HG03196 (cell line): ENCODE measurements at regions not wholly inside any gene's neighbourhood (a gene's known extent, or its start where the extent isn't known, plus 50 kb on each side); places are given as distances from the start of the nearest gene placed in this dataset.

ENCODE experiments used
- ATAC-seq: cut with Tn5 transposase; IDR thresholded peaks from one replicate; pipeline ENCODE4 v1.9.1; 2021; ENCODE audit not compliant: unreplicated experiment

DNA sequence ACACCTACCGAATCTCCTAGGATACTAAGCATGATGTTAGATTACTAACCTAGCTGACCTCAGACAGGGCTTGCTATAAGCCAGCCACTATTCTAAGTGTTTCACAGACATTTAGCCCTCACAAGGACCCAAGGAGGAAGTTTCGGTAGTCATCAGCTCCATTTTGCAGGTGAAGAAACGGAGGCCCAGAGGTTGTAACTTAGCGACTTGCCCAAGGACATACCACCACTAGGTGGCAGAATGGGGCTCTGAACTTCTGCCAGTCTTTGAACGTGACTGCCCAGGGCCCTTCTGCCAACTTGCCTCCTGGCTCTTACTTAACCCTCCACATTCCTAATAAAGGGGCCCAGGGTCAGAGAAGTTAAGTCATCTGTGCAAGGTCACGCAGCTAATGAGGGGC lies 283.5 kb downstream of the C1orf94 start:
- no peak for ATAC-seq

DNA sequence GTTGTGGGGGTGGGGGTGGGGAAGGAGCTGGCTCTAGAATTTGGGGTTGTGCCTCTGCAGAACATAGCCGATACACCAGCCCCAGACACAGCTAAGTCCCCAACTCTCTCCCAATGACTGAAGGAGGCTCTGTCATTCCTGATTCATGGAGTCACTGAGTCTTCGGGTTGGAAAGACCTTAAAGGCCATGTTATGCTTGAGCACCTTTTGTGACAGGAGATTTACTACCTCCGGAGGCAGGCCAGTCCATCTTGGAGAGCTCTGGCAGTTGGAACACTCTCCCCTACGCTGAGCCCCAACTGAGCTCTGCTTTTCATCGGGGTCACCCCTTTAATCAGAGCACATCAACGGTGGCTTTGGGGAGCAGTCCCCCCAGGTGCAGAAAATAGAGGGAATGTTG lies 284.4 kb upstream of the GJB5 start:
- ATAC-seq = no peak

DNA sequence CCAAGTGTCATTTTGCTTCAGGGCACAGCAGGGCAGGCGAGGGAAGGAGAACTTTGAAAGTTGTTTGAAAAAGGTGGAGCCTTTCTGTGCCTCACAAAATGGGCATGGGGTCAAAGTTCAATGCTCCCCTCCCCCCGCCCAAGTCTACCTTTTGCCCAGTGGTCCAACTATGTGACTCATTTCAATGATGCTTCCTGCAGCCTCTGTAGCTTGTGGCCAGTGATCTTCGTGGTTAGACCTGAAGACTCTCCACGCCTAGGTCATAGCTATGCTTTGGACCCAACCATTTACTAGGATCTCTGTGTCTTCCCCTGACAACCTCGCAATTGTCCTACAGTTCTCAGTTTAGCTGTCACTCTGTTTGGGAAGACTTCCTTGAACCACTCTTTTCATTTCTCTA lies 280.3 kb upstream of the GJB5 start:
- ATAC-seq = no peak

DNA sequence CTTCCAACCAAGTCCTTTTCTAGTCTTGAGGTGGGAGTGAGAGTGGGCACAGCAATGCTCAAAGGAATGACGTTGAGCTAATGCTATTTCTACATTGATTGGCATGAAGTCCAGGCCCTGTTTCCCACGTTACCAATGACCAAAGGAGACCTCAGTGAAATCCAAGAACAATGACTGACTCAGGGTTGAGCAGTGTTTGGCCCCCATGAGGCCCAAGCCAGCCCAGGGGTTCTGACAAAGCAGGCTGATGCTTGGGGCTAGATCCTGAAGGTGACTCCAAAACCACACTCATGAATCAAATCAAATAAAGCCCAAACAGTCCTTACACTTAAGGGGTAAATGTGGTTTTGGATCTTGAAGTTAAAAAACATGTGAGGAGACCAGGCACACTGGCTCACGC lies 278.5 kb upstream of the GJB5 start:
- ATAC-seq = no peak

DNA sequence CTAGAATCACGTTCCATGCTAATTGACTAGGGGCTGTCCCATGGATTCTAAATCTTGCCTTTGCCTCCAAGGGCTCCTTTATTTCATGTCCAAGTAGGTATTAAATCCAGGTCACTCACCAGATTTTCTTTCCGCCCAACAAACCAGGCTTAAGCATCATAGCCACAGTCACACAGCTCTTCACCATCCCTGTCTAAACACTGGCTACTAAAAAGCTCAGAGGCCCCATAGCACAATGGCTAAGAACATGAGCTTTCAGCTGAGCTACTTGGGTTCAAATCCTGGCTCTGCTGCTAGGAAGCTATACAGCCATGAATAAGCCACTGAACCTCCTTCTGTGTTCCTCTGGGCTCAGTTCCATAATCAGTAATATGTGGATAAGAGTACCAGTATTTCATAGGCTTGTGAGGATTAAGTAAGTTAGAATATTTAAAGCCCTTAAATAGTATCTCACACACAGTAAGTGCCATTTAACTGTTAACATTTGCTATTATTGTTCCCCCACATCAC lies 277.2 kb upstream of the GJB5 start:
- ATAC-seq = no peak

DNA sequence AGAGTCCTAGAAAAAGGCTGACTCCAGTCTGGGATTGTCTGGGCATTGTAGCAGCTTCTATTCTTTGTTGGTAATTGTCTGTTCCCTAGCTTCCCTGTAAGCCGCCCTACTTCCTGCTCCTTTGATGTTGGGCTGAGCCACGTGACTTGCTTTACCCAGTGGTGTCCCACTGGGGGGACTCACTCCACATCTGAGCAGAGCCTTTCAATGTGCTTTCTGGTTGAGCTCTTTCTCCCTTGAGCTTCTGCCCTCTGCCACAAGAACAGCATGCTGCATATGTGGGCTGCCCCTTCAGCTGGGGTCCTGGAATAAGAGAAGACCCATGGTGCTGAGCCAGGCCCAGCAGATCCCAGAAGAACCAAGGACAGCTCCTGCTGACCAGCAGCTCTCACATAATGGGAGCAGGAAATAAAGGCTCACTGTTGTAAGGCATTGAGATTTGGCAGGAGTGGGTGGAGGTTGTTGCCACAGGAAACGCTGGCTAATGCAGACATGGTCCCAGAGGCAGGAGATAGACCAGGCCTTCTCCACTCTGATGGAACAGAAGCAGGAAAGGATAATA lies 276.3 kb upstream of the GJB5 start:
- no peak for ATAC-seq

DNA sequence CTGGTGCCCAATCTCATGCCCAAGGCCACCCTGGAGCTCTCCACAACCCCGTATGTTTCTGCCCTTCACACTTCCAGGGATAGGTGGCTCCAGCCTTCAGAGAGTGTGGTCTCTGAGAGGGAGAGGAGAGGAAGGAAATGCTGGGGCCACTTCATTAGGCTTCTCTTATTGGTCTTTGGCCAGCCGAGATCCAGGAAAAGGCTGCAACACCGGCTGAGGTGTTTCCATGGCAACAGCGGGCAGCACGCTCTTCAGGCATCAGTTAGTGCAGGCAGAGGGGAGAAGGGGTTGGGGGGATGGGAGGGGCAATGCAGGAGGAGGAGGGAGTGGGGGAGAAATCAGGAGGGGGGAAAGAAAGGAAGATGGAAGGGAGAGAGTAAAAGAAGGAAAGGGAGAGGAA lies 275.1 kb upstream of the GJB5 start:
- ATAC-seq = no peak

DNA sequence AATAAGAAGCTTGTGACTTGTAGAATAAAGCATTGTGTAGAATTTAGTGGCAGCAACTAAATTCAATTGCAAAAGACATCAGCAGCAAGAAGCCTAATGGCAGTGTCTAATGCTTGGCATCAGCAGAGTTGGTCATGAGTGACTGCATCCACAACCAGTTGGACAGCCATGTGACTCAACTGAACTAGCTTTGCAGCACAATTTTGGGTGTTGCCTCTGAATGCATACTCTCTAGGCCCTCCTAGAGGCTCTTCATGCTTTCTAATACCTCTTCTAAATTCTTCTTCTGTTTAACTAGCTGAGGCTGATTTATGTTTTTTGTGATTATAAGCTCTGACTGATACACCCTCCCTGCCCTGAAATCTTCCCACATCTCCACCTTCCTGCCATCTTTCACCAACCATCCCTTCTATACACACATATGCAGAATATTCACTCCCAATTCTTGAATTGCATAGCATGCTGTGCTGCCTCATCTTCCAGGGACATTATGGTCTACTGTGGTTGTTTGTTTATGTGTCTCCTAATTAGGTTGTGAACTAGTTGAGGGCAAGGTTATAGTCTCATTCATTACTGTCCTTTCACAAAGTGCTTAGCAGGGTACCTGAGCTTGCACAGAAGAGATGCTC lies 266.7 kb upstream of the GJB5 start:
- no peak for ATAC-seq

DNA sequence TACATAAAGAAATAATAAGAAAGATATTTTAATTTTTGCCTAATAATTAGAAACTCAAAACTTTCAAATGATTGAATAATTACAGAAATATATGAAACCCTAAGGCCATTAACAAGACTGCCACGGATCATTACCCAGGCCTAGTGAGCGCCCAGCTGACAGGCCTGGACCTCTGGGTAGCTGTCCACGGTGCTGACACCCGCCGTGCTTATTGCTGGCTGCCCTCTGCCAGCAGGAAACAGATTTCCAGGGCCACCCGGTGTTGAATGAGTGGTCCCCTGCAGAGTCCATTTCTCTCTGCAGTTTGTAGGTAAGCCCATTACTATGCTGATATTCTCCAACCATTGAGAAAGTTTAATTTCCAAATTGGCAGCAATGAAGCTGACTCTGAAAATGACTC lies 254.4 kb upstream of the GJB5 start:
- ATAC-seq = no peak

DNA sequence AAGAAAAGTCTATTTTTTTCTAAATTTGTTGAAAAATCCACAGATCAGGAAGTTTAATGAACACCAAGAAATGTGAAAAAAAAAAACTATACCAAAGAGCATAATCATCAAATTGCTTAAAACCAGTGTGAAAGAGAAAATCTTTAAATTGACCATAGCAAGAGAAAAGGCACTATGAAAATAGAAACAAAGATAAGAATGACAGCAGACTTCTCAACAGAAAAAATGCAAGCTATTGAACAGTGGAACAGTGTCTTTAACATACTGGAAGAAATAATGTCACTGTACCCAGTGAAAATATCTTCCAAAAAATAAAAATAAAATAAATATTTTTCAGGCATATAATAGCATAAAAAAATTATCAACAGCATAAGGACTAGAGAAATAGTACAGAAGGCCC lies 243.0 kb upstream of the GJB5 start:
- no peak for ATAC-seq

DNA sequence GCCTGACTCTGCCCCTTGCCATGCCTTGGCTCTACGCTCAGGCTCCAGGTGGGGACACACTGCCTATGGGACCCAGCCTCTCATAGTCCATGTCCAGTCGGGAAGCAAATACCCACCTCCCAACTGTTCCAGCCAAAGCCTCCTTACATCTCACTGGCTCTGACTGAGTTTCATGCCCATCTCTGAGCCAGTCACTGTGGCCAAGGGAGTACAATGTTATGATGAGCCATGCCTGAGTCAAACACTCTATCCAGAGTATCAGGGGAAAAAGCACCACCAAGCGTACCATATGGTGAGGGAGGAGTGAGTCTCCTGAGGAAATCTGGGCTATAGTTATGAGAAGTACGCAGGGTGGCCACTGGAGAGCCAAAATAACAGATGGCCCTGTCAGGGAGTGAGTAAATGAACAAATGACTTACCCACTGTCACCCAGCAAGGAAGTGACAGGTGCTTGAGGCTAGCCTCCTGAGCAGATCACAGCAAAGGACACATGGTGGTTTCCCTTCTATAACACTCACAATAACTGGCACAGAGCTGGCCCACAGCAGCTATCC lies 236.6 kb upstream of the GJB5 start:
- ATAC-seq = no peak

DNA sequence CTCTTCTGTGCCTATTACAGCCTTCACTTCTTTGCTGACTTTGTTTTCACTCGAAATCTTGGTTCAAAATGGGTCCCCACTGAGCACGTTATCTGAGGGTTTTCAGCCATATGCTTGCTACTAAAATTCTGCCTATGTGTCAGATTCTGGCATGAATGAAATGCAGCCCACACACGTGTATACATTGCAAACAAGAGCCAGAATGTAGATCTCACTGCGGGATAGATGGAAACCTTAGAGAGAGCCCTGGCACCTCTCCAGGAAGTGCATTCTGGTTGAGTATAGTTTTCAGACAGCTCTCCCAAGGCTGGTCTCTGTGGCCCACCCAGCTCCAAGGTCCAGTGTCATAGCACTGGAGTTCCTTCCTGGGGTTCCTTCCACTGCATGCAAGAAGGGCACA lies 234.7 kb upstream of the GJB5 start:
- ATAC-seq = no peak

DNA sequence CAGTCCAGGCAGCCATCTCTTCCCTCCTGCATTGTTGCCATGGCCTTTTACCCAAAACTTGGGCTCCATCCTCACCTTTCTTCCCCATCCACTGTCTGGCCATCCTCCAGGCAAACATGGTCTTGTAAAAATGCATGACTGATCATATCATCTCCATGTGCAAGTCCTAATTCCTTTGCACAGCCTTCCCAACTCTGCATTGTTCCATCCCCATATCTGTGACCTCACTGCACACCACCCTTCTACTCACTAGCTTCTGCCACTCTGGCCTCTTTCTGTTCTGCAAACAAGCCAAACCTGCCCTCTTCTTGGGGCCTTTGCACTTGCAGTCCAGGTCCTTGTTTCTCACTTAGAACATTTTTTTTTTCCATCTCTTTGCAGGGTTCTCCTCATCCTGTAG lies 230.1 kb upstream of the GJB5 start:
- ATAC-seq = no peak

DNA sequence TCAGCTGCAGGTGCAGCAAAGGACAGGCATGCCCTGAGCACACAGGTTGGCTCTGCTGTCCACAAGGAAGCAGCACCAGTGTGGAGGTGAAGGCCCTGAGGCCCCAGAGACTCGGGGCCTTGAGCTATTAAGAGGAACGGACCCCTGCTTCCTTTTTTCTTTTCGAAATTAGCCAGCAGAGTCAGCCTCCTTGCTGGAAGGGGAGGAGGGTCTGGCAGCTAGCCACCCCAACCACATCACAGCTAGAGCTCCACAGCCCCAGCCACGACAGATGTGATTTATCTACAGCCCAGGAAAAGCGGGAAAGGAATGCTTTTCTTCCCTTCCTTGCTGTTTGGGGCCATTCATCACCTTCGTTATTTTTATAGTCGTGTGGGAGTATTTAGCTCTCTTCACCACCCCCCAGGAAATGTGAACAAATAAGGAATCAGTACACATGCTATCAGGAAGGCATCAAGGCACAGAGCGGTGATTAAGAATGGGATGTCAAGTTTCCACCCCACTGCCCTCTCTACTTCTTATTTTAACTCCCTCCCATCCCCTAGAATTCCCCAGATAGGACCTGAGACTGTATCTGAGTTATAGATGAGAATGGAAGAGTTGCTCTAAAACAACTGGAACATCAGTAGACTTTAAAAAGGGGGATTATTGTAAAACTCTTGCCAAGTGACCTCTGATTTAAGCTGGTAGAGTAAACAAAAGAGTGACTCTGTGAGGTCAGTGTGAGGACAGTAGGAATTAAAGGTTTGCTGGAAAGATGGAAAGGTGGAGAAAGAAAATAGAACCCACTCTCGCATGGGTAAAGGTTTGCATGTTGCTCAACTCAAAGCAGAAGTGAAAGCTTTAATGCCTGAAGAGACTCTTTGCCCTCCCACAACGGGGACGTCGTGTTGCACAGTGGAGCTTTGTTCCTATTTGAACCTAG lies 224.7 kb upstream of the GJB5 start:
- peak; percentile 57 for ATAC-seq

DNA sequence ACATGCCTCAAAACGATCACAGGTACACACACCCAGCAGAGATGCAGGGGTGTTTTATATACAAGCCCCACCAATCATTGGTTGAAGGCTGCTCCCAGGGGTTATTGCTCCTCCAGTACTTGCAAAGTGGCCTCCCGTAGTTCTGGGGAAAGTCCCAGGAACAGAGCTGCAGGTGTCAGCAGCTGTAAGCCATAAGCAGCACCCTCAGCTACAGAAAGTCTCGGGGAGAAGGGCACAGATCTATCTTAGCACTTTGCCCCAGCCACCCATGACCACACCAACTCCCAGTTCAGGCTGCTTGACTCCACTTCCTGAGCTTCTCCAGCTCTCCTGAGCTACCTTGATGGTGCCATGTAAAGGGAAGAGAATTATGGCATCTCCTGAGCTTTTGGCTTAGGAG lies 222.7 kb upstream of the GJB5 start:
- no peak for ATAC-seq

DNA sequence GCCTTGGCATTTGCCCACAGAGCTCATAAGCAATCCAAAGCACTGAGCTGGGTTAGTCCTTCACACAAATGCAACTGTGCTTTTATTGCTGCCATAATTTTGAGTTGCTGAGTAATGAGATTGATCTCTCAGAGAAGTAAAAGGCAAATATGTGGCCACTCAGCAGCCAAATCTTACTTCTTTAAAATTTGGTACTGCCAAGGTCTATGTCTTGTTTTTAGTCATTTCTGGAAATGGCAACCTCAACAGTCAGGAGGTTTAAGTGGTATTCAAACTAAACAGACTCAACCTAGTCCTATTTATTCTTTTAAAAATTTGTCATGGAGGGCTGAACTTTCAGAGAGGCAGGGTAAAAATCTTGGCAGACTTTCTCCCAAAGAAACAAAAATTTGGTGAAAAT lies 216.4 kb upstream of the GJB5 start:
- ATAC-seq = no peak

DNA sequence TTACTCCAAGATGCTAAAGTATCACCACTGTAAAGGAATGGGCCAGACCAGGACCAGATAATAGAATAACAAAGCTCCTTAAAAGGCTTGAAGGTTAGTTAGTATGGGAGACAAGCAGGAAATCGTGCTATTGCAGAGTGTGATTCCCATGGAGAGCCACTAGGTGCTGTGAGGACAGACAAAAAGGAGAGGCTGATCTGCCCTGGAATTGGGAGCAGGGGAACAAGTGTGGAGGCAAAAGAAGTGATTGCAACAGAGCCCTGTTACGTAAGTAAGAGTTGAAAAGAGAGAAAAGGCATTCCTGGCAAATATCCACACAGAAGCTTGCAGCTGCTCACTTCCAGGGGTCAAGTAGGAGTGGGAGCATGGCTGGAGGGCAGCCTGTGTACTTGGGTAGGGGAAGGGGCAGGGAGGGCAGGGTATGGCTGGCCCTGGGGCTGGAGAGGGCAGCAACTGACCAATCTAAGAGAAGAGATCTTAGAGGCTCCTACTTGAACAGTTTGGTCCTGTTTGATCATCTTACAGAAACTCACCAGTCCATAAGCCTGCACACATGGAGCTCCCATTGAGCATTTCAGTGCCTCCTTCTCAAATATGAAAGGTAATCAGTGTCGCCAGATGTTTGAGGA lies 207.7 kb upstream of the GJB5 start:
- no peak for ATAC-seq

DNA sequence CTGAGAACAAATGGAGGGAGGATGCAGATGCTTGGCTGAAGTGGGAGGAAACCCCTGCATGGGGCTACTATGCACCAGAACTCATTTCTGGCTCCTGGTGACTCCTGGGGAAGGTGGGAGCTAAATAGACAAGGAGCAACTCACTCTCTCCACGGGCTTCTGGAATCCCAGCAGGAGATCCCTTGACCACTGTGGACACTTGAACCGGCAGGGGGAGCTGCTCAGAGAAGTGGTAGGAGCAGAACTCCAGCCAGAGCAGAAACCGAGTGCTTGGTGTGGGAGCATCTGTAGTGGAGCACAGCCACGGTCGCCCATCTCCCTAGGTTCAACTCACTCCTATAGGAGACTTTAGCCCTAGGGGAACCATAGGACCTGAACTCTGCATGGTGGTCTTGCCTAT lies 205.6 kb upstream of the GJB5 start:
- no peak for ATAC-seq

DNA sequence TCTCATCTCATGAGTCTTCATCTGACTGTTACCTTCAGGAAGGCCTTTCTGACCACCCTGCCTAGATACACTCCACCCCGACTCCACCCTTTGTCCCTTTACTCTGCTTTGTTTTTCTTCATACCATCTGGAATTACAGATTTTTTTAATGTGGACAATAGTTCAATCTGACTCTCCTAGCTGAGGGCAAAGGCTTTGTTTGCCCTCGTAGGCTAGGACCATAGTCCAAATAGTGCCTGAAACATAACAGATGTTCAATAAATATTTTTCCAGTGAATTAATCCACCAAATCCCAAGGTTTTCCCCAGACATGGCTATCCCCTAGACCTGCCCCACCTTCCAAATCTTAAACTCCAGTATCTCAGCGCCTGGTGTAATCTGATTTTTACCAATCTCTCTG lies 176.5 kb upstream of the GJB5 start:
- no peak for ATAC-seq

DNA sequence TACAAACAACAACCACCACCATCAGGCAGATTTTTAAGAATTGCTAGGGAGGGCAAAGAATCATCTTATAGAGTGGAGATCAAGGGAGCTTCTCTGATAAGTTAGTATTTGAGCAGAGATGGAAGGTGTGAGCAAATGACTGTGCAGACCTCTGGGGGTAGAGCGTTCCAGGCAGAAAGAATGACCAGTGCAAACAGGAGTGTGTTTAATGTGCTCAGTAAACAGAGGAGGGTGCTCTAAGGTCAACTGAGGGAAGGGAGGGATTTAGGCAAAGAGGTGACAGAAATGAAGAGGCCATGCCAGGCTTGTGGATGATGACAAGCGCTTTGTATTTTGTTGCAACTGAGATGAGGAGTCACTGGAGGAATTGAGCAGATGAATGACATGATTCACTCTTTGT lies 172.5 kb upstream of the GJB5 start:
- ATAC-seq = no peak

DNA sequence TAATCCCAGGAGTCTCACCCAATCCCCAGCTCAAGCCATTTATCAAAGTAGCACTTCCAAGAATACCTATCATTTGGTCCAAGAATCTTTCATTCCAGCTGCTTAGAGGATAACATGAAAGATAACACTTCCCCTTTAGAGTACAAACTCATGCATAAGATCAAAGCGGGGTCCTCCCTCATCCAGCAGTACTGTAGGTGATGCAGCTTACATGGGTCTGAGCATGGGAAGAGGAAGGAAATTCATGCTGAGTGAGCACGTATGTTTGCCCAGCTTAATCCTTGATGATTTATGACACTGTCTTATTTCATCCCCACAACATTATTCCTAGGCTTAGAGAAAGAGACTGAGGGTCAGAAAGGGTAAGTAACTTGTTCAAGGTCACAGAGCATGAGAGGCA lies 167.1 kb upstream of the GJB5 start:
- ATAC-seq = no peak
